HEK293 (cell line): ENCODE measurements at regions not wholly inside any gene's neighbourhood (a gene's known extent, or its start where the extent isn't known, plus 50 kb on each side); places are given as distances from the start of the nearest gene placed in this dataset.

Experiments
- CTCF ChIA-PET: fragments of 350-600 bp; formaldehyde crosslinking; extraction: SDS; loops from one replicate; lab custom pipeline; 2021; ENCODE audit warnings: antibody characterized with exemption; lab: Yijun Ruan, JAX
- POLR2A ChIA-PET: fragments of 300-600 bp; formaldehyde crosslinking; extraction: SDS; loops from one replicate; lab custom pipeline; 2020; ENCODE audit warnings: antibody characterized with exemption, inconsistent platforms; lab: Yijun Ruan, JAX
- H3K27ac ChIP-seq: fragments of 200-500 bp; sonication (Bioruptor generic); 2 replicates; pipeline ENCODE4 v1.5.1; 2014; ENCODE audit warnings: low read depth, low read length, control low read depth, inconsistent platforms; ENCODE audit errors: extremely low read depth
- H3K36me3 ChIP-seq, 2 experiments: fragments of 200-500 bp in 1 of 2; sonication (Bioruptor generic) in 1 of 2; 1 replicate in 1 of 2; 2 replicates in 1 of 2; pipeline ENCODE4 v1.5.1; 2014 to 2017; ENCODE audit warnings: inconsistent platforms in 2 of 2, low read length in 2 of 2; ENCODE audit not compliant: control insufficient read depth in 2 of 2, insufficient read depth in 1 of 2
- H3K4me1 ChIP-seq: fragments of 200-500 bp; sonication (Bioruptor generic); 2 replicates; pipeline ENCODE4 v1.5.1; 2014; ENCODE audit warnings: mild to moderate bottlenecking, low read length, inconsistent platforms; ENCODE audit not compliant: control insufficient read depth, insufficient read depth
- H3K4me3 ChIP-seq: 2 replicates; pipeline ENCODE4 v1.5.1; 2011; ENCODE audit warnings: low read depth, mild to moderate bottlenecking, control low read depth, low read length, moderate library complexity
- H3K9me3 ChIP-seq: fragments of 200-500 bp; sonication (Bioruptor generic); 2 replicates; pipeline ENCODE4 v1.5.1; 2014; ENCODE audit warnings: low read depth, low read length, inconsistent platforms; ENCODE audit not compliant: control insufficient read depth, insufficient read depth
- OSR2 ChIP-seq: fragments of 450-650 bp; formaldehyde crosslinking; IDR thresholded peaks from 2 replicates; pipeline ENCODE4 v1.5.1; 2016; ENCODE audit warnings: missing biosample characterization, missing genetic modification characterization
- PRDM1 ChIP-seq: fragments of 450-650 bp; formaldehyde crosslinking; IDR thresholded peaks from 2 replicates; pipeline ENCODE4; 2016; ENCODE audit warnings: missing biosample characterization, missing genetic modification characterization
- TCF7L2 ChIP-seq: IDR thresholded peaks from 2 replicates; pipeline ENCODE4 v1.6.1; 2011; ENCODE audit warnings: low read depth, mild to moderate bottlenecking, inconsistent platforms, low read length, moderate library complexity, borderline replicate concordance
- TRIM28 ChIP-seq: IDR thresholded peaks from 2 replicates; pipeline ENCODE4 v1.6.1; 2011; ENCODE audit warnings: low read length, control low read depth, borderline replicate concordance
- ZNF146 ChIP-seq: fragments of 450-650 bp; formaldehyde crosslinking; IDR thresholded peaks from 2 replicates; pipeline ENCODE4 v1.5.1; 2016; ENCODE audit warnings: missing biosample characterization, missing genetic modification characterization
- ZNF16 ChIP-seq: fragments of 450-650 bp; formaldehyde crosslinking; IDR thresholded peaks from 2 replicates; pipeline ENCODE4 v1.5.1; 2016; ENCODE audit warnings: low read depth, missing biosample characterization, missing genetic modification characterization
- ZNF37A ChIP-seq: fragments of 450-650 bp; IDR thresholded peaks from 2 replicates; pipeline ENCODE4 v1.5.1; 2018; ENCODE audit warnings: missing biosample characterization, missing genetic modification characterization
- ZNF501 ChIP-seq: fragments of 450-650 bp; formaldehyde crosslinking; IDR thresholded peaks from 2 replicates; pipeline ENCODE4 v1.5.1; 2016; ENCODE audit warnings: missing biosample characterization, missing genetic modification characterization
- ZNF510 ChIP-seq: fragments of 450-650 bp; formaldehyde crosslinking; IDR thresholded peaks from 2 replicates; pipeline ENCODE4 v1.5.1; 2018; ENCODE audit warnings: mild to moderate bottlenecking, missing genetic modification characterization, missing biosample characterization; ENCODE audit not compliant: insufficient replicate concordance
- ZNF514 ChIP-seq: fragments of 450-650 bp; formaldehyde crosslinking; IDR thresholded peaks from 2 replicates; pipeline ENCODE4 v1.5.1; 2016; ENCODE audit warnings: missing biosample characterization, missing genetic modification characterization
- ZNF600 ChIP-seq: fragments of 450-650 bp; formaldehyde crosslinking; IDR thresholded peaks from 2 replicates; pipeline ENCODE4 v1.5.1; 2016; ENCODE audit warnings: missing biosample characterization, missing genetic modification characterization
- ZNF747 ChIP-seq: fragments of 450-650 bp; formaldehyde crosslinking; IDR thresholded peaks from 2 replicates; pipeline ENCODE4 v1.5.1; 2016; ENCODE audit warnings: missing biosample characterization, missing genetic modification characterization
- ZNF785 ChIP-seq: fragments of 450-650 bp; formaldehyde crosslinking; IDR thresholded peaks from 2 replicates; pipeline ENCODE4 v1.5.1; 2016; ENCODE audit warnings: missing biosample characterization, missing genetic modification characterization
- ZNF792 ChIP-seq: fragments of 450-650 bp; formaldehyde crosslinking; IDR thresholded peaks from 2 replicates; pipeline ENCODE4 v1.5.1; 2016; ENCODE audit warnings: missing biosample characterization, missing genetic modification characterization
- TF ChIP-seq, protein P1 (sequence below): fragments of 450-650 bp; formaldehyde crosslinking; IDR thresholded peaks from 2 replicates; pipeline ENCODE4 v1.5.1; 2016; ENCODE audit warnings: missing biosample characterization, missing genetic modification characterization, borderline replicate concordance
- TF ChIP-seq, protein P2 (sequence below): fragments of 450-650 bp; formaldehyde crosslinking; IDR thresholded peaks from 2 replicates; pipeline ENCODE4 v1.5.1; 2016; ENCODE audit warnings: missing biosample characterization, missing genetic modification characterization
- TF ChIP-seq, protein P3 (sequence below): fragments of 450-650 bp; formaldehyde crosslinking; IDR thresholded peaks from 2 replicates; pipeline ENCODE4 v1.5.1; 2017; ENCODE audit warnings: missing biosample characterization, missing genetic modification characterization
- TF ChIP-seq, protein P4 (sequence below): fragments of 450-650 bp; formaldehyde crosslinking; IDR thresholded peaks from 2 replicates; pipeline ENCODE4 v1.5.1; 2016; ENCODE audit warnings: missing biosample characterization, missing genetic modification characterization

- ChIA-PET CTCF (no interaction called here), POLR2A (no interaction called here)
- TF ChIP-seq, protein P1, sequence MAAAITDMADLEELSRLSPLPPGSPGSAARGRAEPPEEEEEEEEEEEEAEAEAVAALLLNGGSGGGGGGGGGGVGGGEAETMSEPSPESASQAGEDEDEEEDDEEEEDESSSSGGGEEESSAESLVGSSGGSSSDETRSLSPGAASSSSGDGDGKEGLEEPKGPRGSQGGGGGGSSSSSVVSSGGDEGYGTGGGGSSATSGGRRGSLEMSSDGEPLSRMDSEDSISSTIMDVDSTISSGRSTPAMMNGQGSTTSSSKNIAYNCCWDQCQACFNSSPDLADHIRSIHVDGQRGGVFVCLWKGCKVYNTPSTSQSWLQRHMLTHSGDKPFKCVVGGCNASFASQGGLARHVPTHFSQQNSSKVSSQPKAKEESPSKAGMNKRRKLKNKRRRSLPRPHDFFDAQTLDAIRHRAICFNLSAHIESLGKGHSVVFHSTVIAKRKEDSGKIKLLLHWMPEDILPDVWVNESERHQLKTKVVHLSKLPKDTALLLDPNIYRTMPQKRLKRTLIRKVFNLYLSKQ, result no peak
- no peak for TF ChIP-seq ZNF600 (tag by site-specific recombination)
- Histone ChIP-seq H3K9me3 (no peaks in the 10 kb centered on the region), H3K4me1 (no peaks in the 10 kb centered on the region), H3K36me3 (peaks cover 3% of the 10 kb centered on the region in 2 experiments; a peak in 2 of 3 replicates), H3K4me3 (no peak overlapping the region), H3K27ac (no peak overlapping the region)
Observed at GRCh38 chr14:71694591-71695530, 237.4 kb upstream of the RGS6 start.

DNA sequence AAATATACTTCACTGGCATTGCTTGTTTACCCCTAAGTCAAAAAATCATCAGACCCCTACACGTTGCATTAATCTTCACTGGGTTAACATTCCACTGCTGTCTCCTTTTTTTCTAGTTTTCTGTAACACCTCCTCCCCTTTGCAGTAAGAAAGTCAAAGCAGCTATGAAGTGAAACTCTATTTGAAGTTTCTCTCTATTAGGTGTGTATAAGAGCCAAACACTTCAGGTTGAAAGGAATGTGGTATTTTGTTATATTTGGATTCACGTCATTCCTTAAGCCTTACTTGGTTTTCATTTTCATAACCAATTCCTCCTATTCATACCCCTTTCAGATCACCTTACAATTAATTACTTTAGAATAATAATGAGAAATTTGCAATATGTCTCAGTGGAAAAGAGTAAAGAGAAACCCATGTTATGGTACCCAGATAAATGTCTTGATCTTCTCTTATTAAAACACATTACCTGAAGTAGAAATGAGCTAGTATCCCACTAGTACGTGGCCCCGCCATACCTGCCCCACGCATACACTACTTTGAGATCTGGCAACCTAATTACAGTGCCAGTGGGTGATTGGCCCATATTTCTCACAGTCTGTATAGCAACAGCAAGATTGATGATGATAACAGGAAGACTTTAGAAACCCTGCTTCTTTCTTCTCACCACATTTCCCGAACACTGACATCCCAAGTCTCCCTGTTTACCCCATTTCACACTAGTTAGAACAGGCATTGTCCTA lies 236.4 kb upstream of the RGS6 start:
- Histone ChIP-seq H3K4me1 (no peaks in the 10 kb centered on the region), H3K4me3 (no peak overlapping the region), H3K27ac (no peak overlapping the region), H3K9me3 (no peaks in the 10 kb centered on the region), H3K36me3 (peaks cover 0 to 3% of the 10 kb centered on the region in 2 experiments; a peak in 1 of 3 replicates)
- TF ChIP-seq ZNF146, result no peak
- TF ChIP-seq, protein P2, sequence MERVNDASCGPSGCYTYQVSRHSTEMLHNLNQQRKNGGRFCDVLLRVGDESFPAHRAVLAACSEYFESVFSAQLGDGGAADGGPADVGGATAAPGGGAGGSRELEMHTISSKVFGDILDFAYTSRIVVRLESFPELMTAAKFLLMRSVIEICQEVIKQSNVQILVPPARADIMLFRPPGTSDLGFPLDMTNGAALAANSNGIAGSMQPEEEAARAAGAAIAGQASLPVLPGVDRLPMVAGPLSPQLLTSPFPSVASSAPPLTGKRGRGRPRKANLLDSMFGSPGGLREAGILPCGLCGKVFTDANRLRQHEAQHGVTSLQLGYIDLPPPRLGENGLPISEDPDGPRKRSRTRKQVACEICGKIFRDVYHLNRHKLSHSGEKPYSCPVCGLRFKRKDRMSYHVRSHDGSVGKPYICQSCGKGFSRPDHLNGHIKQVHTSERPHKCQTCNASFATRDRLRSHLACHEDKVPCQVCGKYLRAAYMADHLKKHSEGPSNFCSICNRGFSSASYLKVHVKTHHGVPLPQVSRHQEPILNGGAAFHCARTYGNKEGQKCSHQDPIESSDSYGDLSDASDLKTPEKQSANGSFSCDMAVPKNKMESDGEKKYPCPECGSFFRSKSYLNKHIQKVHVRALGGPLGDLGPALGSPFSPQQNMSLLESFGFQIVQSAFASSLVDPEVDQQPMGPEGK (tag by site-specific recombination), result no peak
- TF ChIP-seq ZNF501 (tag by site-specific recombination), result no peak
- TF ChIP-seq OSR2 (tag by site-specific recombination), result no peak
- TF ChIP-seq ZNF792 (tag by site-specific recombination), result no peak
- TF ChIP-seq ZNF785, result no peak
- TF ChIP-seq PRDM1 (tag by site-specific recombination), result no peak
- TF ChIP-seq ZNF16 (tag by site-specific recombination), result no peak
- no peak for TF ChIP-seq ZNF747 (tag by site-specific recombination)
- TF ChIP-seq TRIM28, result no peak
- no peak for TF ChIP-seq ZNF37A (tag by site-specific recombination)
- TF ChIP-seq, protein P3, sequence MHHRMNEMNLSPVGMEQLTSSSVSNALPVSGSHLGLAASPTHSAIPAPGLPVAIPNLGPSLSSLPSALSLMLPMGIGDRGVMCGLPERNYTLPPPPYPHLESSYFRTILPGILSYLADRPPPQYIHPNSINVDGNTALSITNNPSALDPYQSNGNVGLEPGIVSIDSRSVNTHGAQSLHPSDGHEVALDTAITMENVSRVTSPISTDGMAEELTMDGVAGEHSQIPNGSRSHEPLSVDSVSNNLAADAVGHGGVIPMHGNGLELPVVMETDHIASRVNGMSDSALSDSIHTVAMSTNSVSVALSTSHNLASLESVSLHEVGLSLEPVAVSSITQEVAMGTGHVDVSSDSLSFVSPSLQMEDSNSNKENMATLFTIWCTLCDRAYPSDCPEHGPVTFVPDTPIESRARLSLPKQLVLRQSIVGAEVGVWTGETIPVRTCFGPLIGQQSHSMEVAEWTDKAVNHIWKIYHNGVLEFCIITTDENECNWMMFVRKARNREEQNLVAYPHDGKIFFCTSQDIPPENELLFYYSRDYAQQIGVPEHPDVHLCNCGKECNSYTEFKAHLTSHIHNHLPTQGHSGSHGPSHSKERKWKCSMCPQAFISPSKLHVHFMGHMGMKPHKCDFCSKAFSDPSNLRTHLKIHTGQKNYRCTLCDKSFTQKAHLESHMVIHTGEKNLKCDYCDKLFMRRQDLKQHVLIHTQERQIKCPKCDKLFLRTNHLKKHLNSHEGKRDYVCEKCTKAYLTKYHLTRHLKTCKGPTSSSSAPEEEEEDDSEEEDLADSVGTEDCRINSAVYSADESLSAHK (tag by site-specific recombination), result no peak
- no peak for TF ChIP-seq ZNF514 (tag by site-specific recombination)
- TF ChIP-seq TCF7L2, result no peak
- TF ChIP-seq, protein P4, sequence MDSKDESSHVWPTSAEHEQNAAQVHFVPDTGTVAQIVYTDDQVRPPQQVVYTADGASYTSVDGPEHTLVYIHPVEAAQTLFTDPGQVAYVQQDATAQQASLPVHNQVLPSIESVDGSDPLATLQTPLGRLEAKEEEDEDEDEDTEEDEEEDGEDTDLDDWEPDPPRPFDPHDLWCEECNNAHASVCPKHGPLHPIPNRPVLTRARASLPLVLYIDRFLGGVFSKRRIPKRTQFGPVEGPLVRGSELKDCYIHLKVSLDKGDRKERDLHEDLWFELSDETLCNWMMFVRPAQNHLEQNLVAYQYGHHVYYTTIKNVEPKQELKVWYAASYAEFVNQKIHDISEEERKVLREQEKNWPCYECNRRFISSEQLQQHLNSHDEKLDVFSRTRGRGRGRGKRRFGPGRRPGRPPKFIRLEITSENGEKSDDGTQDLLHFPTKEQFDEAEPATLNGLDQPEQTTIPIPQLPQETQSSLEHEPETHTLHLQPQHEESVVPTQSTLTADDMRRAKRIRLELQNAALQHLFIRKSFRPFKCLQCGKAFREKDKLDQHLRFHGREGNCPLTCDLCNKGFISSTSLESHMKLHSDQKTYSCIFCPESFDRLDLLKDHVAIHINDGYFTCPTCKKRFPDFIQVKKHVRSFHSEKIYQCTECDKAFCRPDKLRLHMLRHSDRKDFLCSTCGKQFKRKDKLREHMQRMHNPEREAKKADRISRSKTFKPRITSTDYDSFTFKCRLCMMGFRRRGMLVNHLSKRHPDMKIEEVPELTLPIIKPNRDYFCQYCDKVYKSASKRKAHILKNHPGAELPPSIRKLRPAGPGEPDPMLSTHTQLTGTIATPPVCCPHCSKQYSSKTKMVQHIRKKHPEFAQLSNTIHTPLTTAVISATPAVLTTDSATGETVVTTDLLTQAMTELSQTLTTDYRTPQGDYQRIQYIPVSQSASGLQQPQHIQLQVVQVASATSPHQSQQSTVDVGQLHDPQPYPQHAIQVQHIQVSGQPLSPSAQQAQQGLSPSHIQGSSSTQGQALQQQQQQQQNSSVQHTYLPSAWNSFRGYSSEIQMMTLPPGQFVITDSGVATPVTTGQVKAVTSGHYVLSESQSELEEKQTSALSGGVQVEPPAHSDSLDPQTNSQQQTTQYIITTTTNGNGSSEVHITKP (tag by site-specific recombination), result no peak
- TF ChIP-seq ZNF510, result no peak
- ChIA-PET POLR2A (no interaction called here), CTCF (no interaction called here)
